H1 (cell line): ENCODE measurements at regions not wholly inside any gene's neighbourhood (a gene's known extent, or its start where the extent isn't known, plus 50 kb on each side); places are given as distances from the start of the nearest gene placed in this dataset.

ENCODE experiments used
- CTCF ChIA-PET: fragments of 300-600 bp; sonication (Branson Sonifier 250); formaldehyde crosslinking; loops from one replicate; lab custom pipeline; 2021; ENCODE audit not compliant: partially characterized antibody; lab: Charles Lee
- POLR2A ChIA-PET: fragments of 300-600 bp; sonication (Branson Sonifier 250); formaldehyde crosslinking; loops from one replicate; lab custom pipeline; 2021; ENCODE audit warnings: inconsistent platforms; ENCODE audit not compliant: partially characterized antibody; lab: Charles Lee
- DNase-seq, 2 experiments: peaks; one replicate each; pipeline versions ENCODE4 v3.0.0 to v3.0.0-alpha.2; 2010 to 2022; ENCODE audit warnings: low spot score in 2 of 2, low read depth in 1 of 2, mixed read lengths in 1 of 2
- FAIRE-seq: peaks from 2 replicates; lab custom pipeline; 2011; peaks lifted over from hg19 to GRCh38; lab: Jason Lieb, UNC
- H2AFZ ChIP-seq: 2 replicates; pipeline ENCODE4 v1.8.1; 2012; ENCODE audit warnings: low read length, inconsistent platforms
- H2AK5ac ChIP-seq: 2 replicates; pipeline ENCODE4 v1.6.1; 2013; ENCODE audit warnings: low read depth, low read length
- H2BK120ac ChIP-seq: replicated peaks from 2 replicates; pipeline ENCODE3; 2013; ENCODE audit warnings: low read depth, low read length, inconsistent platforms
- H2BK12ac ChIP-seq: 2 replicates; pipeline ENCODE4 v1.6.1; 2013; ENCODE audit warnings: low read depth, low read length
- H2BK15ac ChIP-seq: 2 replicates; pipeline ENCODE4 v1.6.1; 2013; ENCODE audit warnings: low read length
- H2BK20ac ChIP-seq: 2 replicates; pipeline ENCODE4 v1.6.1; 2013; ENCODE audit warnings: low read length
- H2BK5ac ChIP-seq: 2 replicates; pipeline ENCODE4 v1.6.1; 2013; ENCODE audit warnings: low read depth, low read length
- H3K14ac ChIP-seq: 2 replicates; pipeline ENCODE4 v1.6.1; 2013; ENCODE audit warnings: inconsistent platforms; ENCODE audit not compliant: insufficient read length
- H3K18ac ChIP-seq: 2 replicates; pipeline ENCODE4 v1.6.1; 2013; ENCODE audit warnings: low read length; ENCODE audit errors: extremely low read depth
- H3K23ac ChIP-seq: 2 replicates; pipeline ENCODE4 v1.6.1; 2013; ENCODE audit warnings: inconsistent platforms; ENCODE audit not compliant: insufficient read length
- H3K23me2 ChIP-seq: 2 replicates; pipeline ENCODE4 v1.6.1; 2013; ENCODE audit warnings: low read depth, low read length
- H3K27ac ChIP-seq: 2 replicates; pipeline ENCODE4 v1.6.1; 2011; ENCODE audit warnings: low read depth, low read length, inconsistent platforms
- H3K27me3 ChIP-seq, 4 experiments: replicated peaks in 1 of 4; 1 replicate in 1 of 4; 2 replicates in 3 of 4; pipeline versions ENCODE4 v1.6.1 to v1.8.1; 2011 to 2013; ENCODE audit warnings: low read length in 3 of 4, mild to moderate bottlenecking in 3 of 4, inconsistent platforms in 2 of 4, mixed read lengths in 2 of 4, moderate library complexity in 1 of 4; ENCODE audit not compliant: control insufficient read depth in 3 of 4, insufficient read depth in 3 of 4; ENCODE audit errors: extremely low read depth in 1 of 4
- H3K36me3 ChIP-seq, 4 experiments: 2 replicates each; pipeline versions ENCODE4 v1.6.1 to v1.8.1; 2011 to 2013; ENCODE audit warnings: mild to moderate bottlenecking in 4 of 4, low read length in 3 of 4, moderate library complexity in 2 of 4, control low read depth in 1 of 4, inconsistent platforms in 1 of 4; ENCODE audit not compliant: insufficient read depth in 4 of 4, control insufficient read depth in 2 of 4
- H3K4ac ChIP-seq: replicated peaks from 2 replicates; pipeline ENCODE3; 2013; ENCODE audit warnings: low read length, low read depth, mixed read lengths, inconsistent platforms; ENCODE audit not compliant: insufficient read length
- H3K4me1 ChIP-seq, 4 experiments: replicated peaks in 1 of 4; 1 replicate in 1 of 4; 2 replicates in 3 of 4; pipeline versions ENCODE4 v1.6.1 to v1.8.1; 2011 to 2013; ENCODE audit warnings: low read length in 3 of 4, inconsistent platforms in 2 of 4, mixed read lengths in 1 of 4; ENCODE audit not compliant: insufficient read depth in 4 of 4, control insufficient read depth in 3 of 4
- H3K4me2 ChIP-seq, 2 experiments: 2 replicates each; pipeline versions ENCODE4 v1.6.1 to v1.8.1; 2011 to 2013; ENCODE audit warnings: low read depth in 2 of 2, low read length in 2 of 2, control low read depth in 1 of 2, inconsistent platforms in 1 of 2, mild to moderate bottlenecking in 1 of 2; ENCODE audit not compliant: insufficient read depth in 1 of 2
- H3K4me3 ChIP-seq, 4 experiments: fragments of 200-600, 300-600 bp in 1 of 4; sonication (generic), shearing (Covaris generic), sonication (Bioruptor Twin) in 1 of 4; 2 replicates each; pipeline versions ENCODE4 v1.5.1 to v1.8.1; 2011 to 2016; ENCODE audit warnings: low read length in 4 of 4, low read depth in 3 of 4, control low read depth in 2 of 4, inconsistent platforms in 2 of 4, mild to moderate bottlenecking in 2 of 4, mixed read lengths in 1 of 4, moderate library complexity in 1 of 4; ENCODE audit not compliant: insufficient read depth in 2 of 4; ENCODE audit errors: extremely low read depth in 1 of 4
- H3K56ac ChIP-seq: replicated peaks from 2 replicates; pipeline ENCODE3; 2013; ENCODE audit warnings: low read depth, mild to moderate bottlenecking, mixed read lengths, low read length, inconsistent platforms; ENCODE audit not compliant: insufficient read length
- H3K79me1 ChIP-seq: 2 replicates; pipeline ENCODE4 v1.6.1; 2013; ENCODE audit warnings: low read depth, low read length, control low read depth
- H3K79me2 ChIP-seq, 2 experiments: 2 replicates each; pipeline versions ENCODE4 v1.6.1 to v1.8.1; 2012 to 2013; ENCODE audit warnings: low read length in 2 of 2, mild to moderate bottlenecking in 2 of 2, inconsistent platforms in 1 of 2; ENCODE audit not compliant: insufficient read depth in 2 of 2, control insufficient read depth in 1 of 2
- H3K9ac ChIP-seq, 4 experiments: replicated peaks in 1 of 4; 1 replicate in 1 of 4; 2 replicates in 3 of 4; pipeline versions ENCODE4 v1.6.1 to v1.8.1; 2011 to 2013; ENCODE audit warnings: low read depth in 3 of 4, low read length in 3 of 4, control low read depth in 2 of 4, mild to moderate bottlenecking in 2 of 4, moderate library complexity in 2 of 4, inconsistent platforms in 1 of 4; ENCODE audit errors: extremely low read depth in 1 of 4
- H3K9me3 ChIP-seq, 2 experiments: 2 replicates each; pipeline versions ENCODE4 v1.6.1 to v1.8.1; 2012 to 2013; ENCODE audit warnings: mild to moderate bottlenecking in 2 of 2, moderate library complexity in 2 of 2, control low read depth in 1 of 2, inconsistent platforms in 1 of 2, low read depth in 1 of 2, low read length in 1 of 2, mixed read lengths in 1 of 2; ENCODE audit not compliant: insufficient read depth in 2 of 2
- H4K20me1 ChIP-seq, 2 experiments: replicated peaks in 1 of 2; 2 replicates each; pipeline versions ENCODE3 to v1.8.1; 2011 to 2013; ENCODE audit warnings: inconsistent platforms in 2 of 2, low read length in 2 of 2, mild to moderate bottlenecking in 1 of 2; ENCODE audit not compliant: insufficient read depth in 2 of 2, control insufficient read depth in 1 of 2
- H4K5ac ChIP-seq: 2 replicates; pipeline ENCODE4 v1.6.1; 2013; ENCODE audit warnings: low read length, low read depth, mixed read lengths, inconsistent platforms; ENCODE audit not compliant: insufficient read length
- H4K8ac ChIP-seq: 2 replicates; pipeline ENCODE4 v1.8.0; 2013; ENCODE audit warnings: mild to moderate bottlenecking, moderate library complexity, low read length, inconsistent platforms; ENCODE audit not compliant: insufficient read depth; ENCODE audit errors: extremely low read depth
- H4K91ac ChIP-seq: replicated peaks from 2 replicates; pipeline ENCODE3; 2013; ENCODE audit warnings: low read length, mixed read lengths, inconsistent platforms; ENCODE audit not compliant: insufficient read length
- CHD2 ChIP-seq: IDR thresholded peaks from 2 replicates; pipeline ENCODE4 v1.6.1; 2012; ENCODE audit warnings: low read length, improper control_type of control experiment
- GTF2F1 ChIP-seq: IDR thresholded peaks from 2 replicates; pipeline ENCODE4 v1.6.1; 2012; ENCODE audit warnings: low read depth, low read length, improper control_type of control experiment, borderline replicate concordance
- JUND ChIP-seq: IDR thresholded peaks from 2 replicates; pipeline ENCODE4 v1.6.1; 2011; ENCODE audit warnings: mild to moderate bottlenecking, improper control_type of control experiment, low read length
- POLR2A ChIP-seq, 2 experiments: IDR thresholded peaks; 1 replicate in 1 of 2; 2 replicates in 1 of 2; pipeline ENCODE4 v1.6.1; 2011; ENCODE audit warnings: low read depth in 2 of 2, low read length in 2 of 2, mild to moderate bottlenecking in 2 of 2; ENCODE audit errors: control extremely low read depth in 1 of 2
- SIN3A ChIP-seq, 2 experiments: IDR thresholded peaks in 1 of 2; conservative IDR thresholded peaks in 1 of 2; 2 replicates each; pipeline ENCODE4 v1.6.1; 2011 to 2012; ENCODE audit warnings: low read length in 2 of 2, improper control_type of control experiment in 1 of 2, low read depth in 1 of 2, mild to moderate bottlenecking in 1 of 2
- TF ChIP-seq, protein P1 (sequence below): IDR thresholded peaks from 2 replicates; pipeline ENCODE4 v1.6.1; 2011; ENCODE audit warnings: low read length, improper control_type of control experiment

DNA sequence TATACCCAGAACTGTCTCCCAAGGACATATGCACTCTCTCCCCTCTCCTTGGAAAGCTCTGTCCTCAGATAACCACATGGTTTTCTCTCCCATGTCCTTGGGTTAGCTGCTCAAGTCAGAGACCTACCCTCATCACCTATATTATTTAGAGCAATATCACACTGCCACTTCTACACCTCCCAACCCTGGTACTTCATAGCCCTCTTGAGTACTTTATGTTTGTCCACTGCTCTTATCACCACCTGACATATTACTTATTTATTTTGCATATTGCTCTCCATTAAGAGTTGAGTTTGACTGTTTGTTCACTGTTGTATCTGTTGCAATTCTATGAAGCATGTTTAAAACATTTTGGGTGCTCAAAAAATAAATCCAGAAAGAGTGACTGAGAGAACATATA lies 126.3 kb upstream of the ATP1B1 start:
- FAIRE-seq = no peak
- POLR2A ChIA-PET = no interaction called here
- no peak for TF ChIP-seq JUND
- TF ChIP-seq SIN3A (conservative IDR thresholded peaks at IDR 0.05 in 1 of 2, IDR thresholded peaks at IDR 0.05 in 1 of 2; ENCODE audit: low read depth in 1 of 2, low read length in 2 of 2) = no peak
- TF ChIP-seq GTF2F1 = no peak
- no peak for TF ChIP-seq CHD2
- TF ChIP-seq, protein P1, sequence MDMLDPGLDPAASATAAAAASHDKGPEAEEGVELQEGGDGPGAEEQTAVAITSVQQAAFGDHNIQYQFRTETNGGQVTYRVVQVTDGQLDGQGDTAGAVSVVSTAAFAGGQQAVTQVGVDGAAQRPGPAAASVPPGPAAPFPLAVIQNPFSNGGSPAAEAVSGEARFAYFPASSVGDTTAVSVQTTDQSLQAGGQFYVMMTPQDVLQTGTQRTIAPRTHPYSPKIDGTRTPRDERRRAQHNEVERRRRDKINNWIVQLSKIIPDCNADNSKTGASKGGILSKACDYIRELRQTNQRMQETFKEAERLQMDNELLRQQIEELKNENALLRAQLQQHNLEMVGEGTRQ = no peak
- no peak for TF ChIP-seq POLR2A (IDR thresholded peaks at IDR 0.05; ENCODE audit: control extremely low read depth in 1 of 2, low read depth in 2 of 2, low read length in 2 of 2)

More for the DNA sequence above, 126.3 kb upstream of the ATP1B1 start:
- no peak overlapping the region for H3K4ac ChIP-seq
- H3K9ac ChIP-seq = no peak overlapping the region
- H4K5ac ChIP-seq = no peak overlapping the region
- no peaks in the 10 kb centered on the region for H3K23me2 ChIP-seq
- no peaks in the 10 kb centered on the region for H3K9me3 ChIP-seq
- no peak overlapping the region for H3K23ac ChIP-seq
- no peak overlapping the region for H4K8ac ChIP-seq
- DNase-seq = no peak
- no peak overlapping the region for H3K27ac ChIP-seq
- no peaks in the 10 kb centered on the region for H3K27me3 ChIP-seq
- CTCF ChIA-PET = interaction anchor here (1.4 kb wide), 1 partner anchor 73 kb away, joined by 3 read pairs; no protein-coding TSS in a partner anchor
- no peak overlapping the region for H4K91ac ChIP-seq
- no peak overlapping the region for H2BK12ac ChIP-seq
- H2AK5ac ChIP-seq = no peak overlapping the region
- no peak overlapping the region for H3K18ac ChIP-seq
- H3K79me2 ChIP-seq = no peaks in the 10 kb centered on the region
- H3K14ac ChIP-seq = no peak overlapping the region
- no peak overlapping the region for H3K56ac ChIP-seq
- no peaks in the 10 kb centered on the region for H3K36me3 ChIP-seq
- H2BK15ac ChIP-seq = no peak overlapping the region
- H3K79me1 ChIP-seq = no peaks in the 10 kb centered on the region
- H3K4me1 ChIP-seq = no peaks in the 10 kb centered on the region
- H3K4me3 ChIP-seq = no peak overlapping the region
- H2AFZ ChIP-seq = no peak overlapping the region
- no peak overlapping the region for H2BK5ac ChIP-seq
- no peaks in the 10 kb centered on the region for H4K20me1 ChIP-seq
- no peak overlapping the region for H3K4me2 ChIP-seq
- H2BK120ac ChIP-seq = no peak overlapping the region
- H2BK20ac ChIP-seq = no peak overlapping the region
